ENCODE measurements at regions not wholly inside any gene's neighbourhood (a gene's known extent, or its start where the extent isn't known, plus 50 kb on each side); places are given as distances from the start of the nearest gene placed in this dataset.
"Not testable (repeated sequence)": the region's sequence is repeated elsewhere in the genome, so short reads cannot be mapped to it uniquely, and the experiment has no call there.

DNA sequence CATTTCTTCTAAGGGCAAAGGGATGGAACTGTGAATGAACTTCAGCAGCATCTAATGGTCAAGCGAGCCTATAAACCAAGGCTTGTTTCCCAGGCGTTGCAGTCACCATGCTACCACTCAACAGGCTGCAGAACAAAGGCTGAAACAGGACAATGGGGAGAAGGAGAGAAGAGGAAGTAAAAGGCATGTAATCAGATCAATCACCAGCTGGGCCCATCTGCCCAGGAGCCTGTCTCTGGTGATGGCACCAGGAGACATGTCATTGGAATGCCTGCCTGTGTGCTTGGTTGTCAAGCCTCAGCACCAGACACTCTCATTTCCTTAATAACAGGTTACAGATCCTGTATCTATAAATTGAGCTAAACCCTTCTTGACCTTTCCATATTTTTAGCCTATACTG, 81.7 kb upstream of the UMPS start:
- Histone ChIP-seq H3K36me3 (ENCODE audit: insufficient read depth, low read length) (no peaks in the 10 kb centered on the region), H3K27ac (ENCODE audit: low read depth, low read length, poor library complexity, severe bottlenecking) (no peak overlapping the region), H2AFZ (ENCODE audit: low read length) (no peak overlapping the region), H4K20me1 (ENCODE audit: insufficient read depth, low read length) (no peaks in the 10 kb centered on the region), H3K4me1 (ENCODE audit: insufficient read depth, low read length, poor library complexity, severe bottlenecking) (no peaks in the 10 kb centered on the region), H3K9me3 (ENCODE audit: low read length) (no peaks in the 10 kb centered on the region), H3K4me2 (ENCODE audit: low read length) (no peak overlapping the region), H3K9me2 (ENCODE audit: insufficient read depth, low read length) (no peaks in the 10 kb centered on the region), H3K79me2 (ENCODE audit: insufficient read depth, low read depth, low read length) (no peaks in the 10 kb centered on the region), H3K4me3 (ENCODE audit: low read depth, low read length, poor library complexity, severe bottlenecking) (no peak overlapping the region)
- TF ChIP-seq EZH2phosphoT487 (IDR thresholded peaks at IDR 0.05; ENCODE audit: borderline replicate concordance, low read depth, low read length), result no peak
- TF ChIP-seq, protein P1, sequence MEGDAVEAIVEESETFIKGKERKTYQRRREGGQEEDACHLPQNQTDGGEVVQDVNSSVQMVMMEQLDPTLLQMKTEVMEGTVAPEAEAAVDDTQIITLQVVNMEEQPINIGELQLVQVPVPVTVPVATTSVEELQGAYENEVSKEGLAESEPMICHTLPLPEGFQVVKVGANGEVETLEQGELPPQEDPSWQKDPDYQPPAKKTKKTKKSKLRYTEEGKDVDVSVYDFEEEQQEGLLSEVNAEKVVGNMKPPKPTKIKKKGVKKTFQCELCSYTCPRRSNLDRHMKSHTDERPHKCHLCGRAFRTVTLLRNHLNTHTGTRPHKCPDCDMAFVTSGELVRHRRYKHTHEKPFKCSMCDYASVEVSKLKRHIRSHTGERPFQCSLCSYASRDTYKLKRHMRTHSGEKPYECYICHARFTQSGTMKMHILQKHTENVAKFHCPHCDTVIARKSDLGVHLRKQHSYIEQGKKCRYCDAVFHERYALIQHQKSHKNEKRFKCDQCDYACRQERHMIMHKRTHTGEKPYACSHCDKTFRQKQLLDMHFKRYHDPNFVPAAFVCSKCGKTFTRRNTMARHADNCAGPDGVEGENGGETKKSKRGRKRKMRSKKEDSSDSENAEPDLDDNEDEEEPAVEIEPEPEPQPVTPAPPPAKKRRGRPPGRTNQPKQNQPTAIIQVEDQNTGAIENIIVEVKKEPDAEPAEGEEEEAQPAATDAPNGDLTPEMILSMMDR (conservative IDR thresholded peaks at IDR 0.05; ENCODE audit: low read length), result no peak
- intact Hi-C loops (cut with micrococcal nuclease; ENCODE audit: unreplicated experiment), result no loop called here
- POLR2A ChIA-PET, result interaction anchor here (0.5 kb wide), 1 partner anchor 32 kb away, joined by 3 read pairs; no protein-coding TSS in a partner anchor
- no peak for DNase-seq (ENCODE audit: low spot score)
- CTCF ChIA-PET (ENCODE audit: unreplicated experiment), result no interaction called here
- no TSS peak for BruUV-seq (replicated peaks)

DNA sequence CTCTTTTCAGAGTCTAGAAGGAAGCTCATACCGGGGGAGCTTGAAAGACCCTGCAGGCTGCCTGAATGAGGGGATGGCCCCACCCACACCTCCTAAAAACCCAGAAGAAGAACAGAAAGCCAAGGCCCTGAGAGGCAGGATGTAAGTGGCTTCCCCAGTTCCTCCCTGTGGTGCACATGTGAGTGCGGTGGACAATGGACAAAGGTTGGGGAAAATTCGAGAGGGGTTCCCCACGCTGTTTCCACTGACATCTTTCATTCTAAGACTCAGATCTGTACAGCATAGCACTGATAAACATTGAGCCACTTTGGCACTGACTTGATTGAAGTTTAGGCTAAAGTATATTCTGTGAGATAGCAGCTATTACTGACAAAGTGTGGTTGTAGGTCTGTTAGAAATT, 79.5 kb upstream of the UMPS start:
- Histone ChIP-seq H3K4me2 (ENCODE audit: low read length) (no peak overlapping the region), H3K27ac (ENCODE audit: low read depth, low read length, poor library complexity, severe bottlenecking) (no peak overlapping the region), H3K4me3 (ENCODE audit: low read depth, low read length, poor library complexity, severe bottlenecking) (no peak overlapping the region), H4K20me1 (ENCODE audit: insufficient read depth, low read length) (no peaks in the 10 kb centered on the region), H3K9me3 (ENCODE audit: low read length) (no peaks in the 10 kb centered on the region), H3K36me3 (ENCODE audit: insufficient read depth, low read length) (no peaks in the 10 kb centered on the region), H3K4me1 (ENCODE audit: insufficient read depth, low read length, poor library complexity, severe bottlenecking) (no peaks in the 10 kb centered on the region), H2AFZ (ENCODE audit: low read length) (no peak overlapping the region), H3K79me2 (ENCODE audit: insufficient read depth, low read depth, low read length) (no peaks in the 10 kb centered on the region), H3K9me2 (ENCODE audit: insufficient read depth, low read length) (no peaks in the 10 kb centered on the region)
- TF ChIP-seq EZH2phosphoT487 (IDR thresholded peaks at IDR 0.05; ENCODE audit: borderline replicate concordance, low read depth, low read length), result no peak
- TF ChIP-seq, protein P1 (conservative IDR thresholded peaks at IDR 0.05; ENCODE audit: low read length), result no peak
- POLR2A ChIA-PET, result no interaction called here
- no TSS peak for BruUV-seq (replicated peaks)
- DNase-seq (ENCODE audit: low spot score), result no peak
- CTCF ChIA-PET (ENCODE audit: unreplicated experiment), result no interaction called here
- intact Hi-C loops (cut with micrococcal nuclease; ENCODE audit: unreplicated experiment), result no loop called here

DNA sequence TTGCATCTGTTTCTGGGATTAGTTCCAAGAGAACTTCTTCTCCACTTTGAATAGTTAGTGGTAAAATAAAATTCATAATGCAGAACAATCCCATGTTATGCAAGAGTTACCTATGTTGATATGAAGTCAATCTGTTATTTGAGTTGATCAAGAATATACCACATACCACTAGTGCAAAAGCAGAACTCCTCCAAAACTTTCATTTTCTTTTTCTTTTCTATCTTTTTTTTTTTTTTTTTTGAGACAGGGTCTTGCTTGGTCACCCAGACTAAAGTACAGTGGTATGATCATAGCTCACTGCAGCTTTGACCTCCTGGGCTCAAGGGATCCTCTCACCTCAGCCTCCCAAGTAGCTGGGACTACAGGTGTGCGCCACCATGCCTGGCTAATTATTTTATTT, 78.8 kb upstream of the UMPS start:
- POLR2A ChIA-PET; H3K27ac ChIP-seq (ENCODE audit: low read depth, low read length, poor library complexity, severe bottlenecking); BruUV-seq (replicated peaks); intact Hi-C loops (cut with micrococcal nuclease; ENCODE audit: unreplicated experiment); H3K9me3 ChIP-seq (ENCODE audit: low read length); H3K4me2 ChIP-seq (ENCODE audit: low read length); DNase-seq (ENCODE audit: low spot score); H3K36me3 ChIP-seq (ENCODE audit: insufficient read depth, low read length); H2AFZ ChIP-seq (ENCODE audit: low read length); CTCF ChIA-PET (ENCODE audit: unreplicated experiment); H3K4me3 ChIP-seq (ENCODE audit: low read depth, low read length, poor library complexity, severe bottlenecking); H3K79me2 ChIP-seq (ENCODE audit: insufficient read depth, low read depth, low read length); H4K20me1 ChIP-seq (ENCODE audit: insufficient read depth, low read length); H3K9me2 ChIP-seq (ENCODE audit: insufficient read depth, low read length); H3K4me1 ChIP-seq (ENCODE audit: insufficient read depth, low read length, poor library complexity, severe bottlenecking): not testable (repeated sequence)

All from OCI-LY7 (cell line).